ENCODE measurements at regions not wholly inside any gene's neighbourhood (a gene's known extent, or its start where the extent isn't known, plus 50 kb on each side); places are given as distances from the start of the nearest gene placed in this dataset.

DNA sequence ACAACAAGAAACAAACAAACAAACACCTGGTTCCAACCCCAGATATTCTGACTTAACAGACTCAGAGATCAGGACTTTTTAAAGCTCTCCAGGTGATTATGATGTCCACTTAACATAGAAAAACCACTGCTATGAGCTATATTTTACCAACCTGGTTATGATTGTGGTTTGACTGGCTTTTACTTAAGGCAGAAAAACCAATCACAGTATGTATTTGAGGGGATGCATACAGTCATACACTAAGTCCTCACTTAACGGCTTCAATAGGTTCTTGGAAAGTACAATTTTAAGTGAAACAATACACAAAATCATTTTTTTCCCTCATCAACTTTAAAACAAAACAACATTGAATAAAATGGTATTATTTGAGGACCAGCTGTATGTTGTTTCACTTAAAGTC is 393.6 kb downstream of the ZEB2 start:
- no peak overlapping the region for H3K27ac ChIP-seq (ENCODE audit: low read length)
- DNase-seq (no peak), ATAC-seq (no peak)
- H3K9me2 ChIP-seq (replicated peaks; ENCODE audit: low read length) = no peaks in the 10 kb centered on the region
- no peaks in the 10 kb centered on the region for H3K79me2 ChIP-seq (ENCODE audit: low read length)
- no peaks in the 10 kb centered on the region for H3K36me3 ChIP-seq (ENCODE audit: low read depth, low read length)
- ChIA-PET CTCF (no interaction called here), POLR2A (ENCODE audit: unreplicated experiment) (no interaction called here)
- no peaks in the 10 kb centered on the region for H3K27me3 ChIP-seq (ENCODE audit: low read length)
- no peaks in the 10 kb centered on the region for H4K20me1 ChIP-seq (ENCODE audit: low read length)
- no peaks in the 10 kb centered on the region for H3K9me3 ChIP-seq (ENCODE audit: low read length)
- H3K4me1 ChIP-seq (ENCODE audit: insufficient read depth, low read length) = peaks cover 7% of the 10 kb centered on the region
- no peak overlapping the region for H2AFZ ChIP-seq (ENCODE audit: low read length)
- no peak overlapping the region for H3K4me3 ChIP-seq (ENCODE audit: low read length)
- intact Hi-C loops (cut with micrococcal nuclease) = no loop called here
- no peak overlapping the region for H3K4me2 ChIP-seq (ENCODE audit: low read length)
- no peaks in the 10 kb centered on the region for H3F3A ChIP-seq (ENCODE audit: low read length, unreplicated experiment)
- H3K9ac ChIP-seq (ENCODE audit: low read length) = no peak overlapping the region
- TF ChIP-seq EZH2phosphoT487 (IDR thresholded peaks at IDR 0.05; ENCODE audit: borderline replicate concordance, low read length) = no peak
- TF ChIP-seq EZH2 (IDR thresholded peaks at IDR 0.05; ENCODE audit: low read length, unreplicated experiment) = no peak
- TF ChIP-seq, protein P1, sequence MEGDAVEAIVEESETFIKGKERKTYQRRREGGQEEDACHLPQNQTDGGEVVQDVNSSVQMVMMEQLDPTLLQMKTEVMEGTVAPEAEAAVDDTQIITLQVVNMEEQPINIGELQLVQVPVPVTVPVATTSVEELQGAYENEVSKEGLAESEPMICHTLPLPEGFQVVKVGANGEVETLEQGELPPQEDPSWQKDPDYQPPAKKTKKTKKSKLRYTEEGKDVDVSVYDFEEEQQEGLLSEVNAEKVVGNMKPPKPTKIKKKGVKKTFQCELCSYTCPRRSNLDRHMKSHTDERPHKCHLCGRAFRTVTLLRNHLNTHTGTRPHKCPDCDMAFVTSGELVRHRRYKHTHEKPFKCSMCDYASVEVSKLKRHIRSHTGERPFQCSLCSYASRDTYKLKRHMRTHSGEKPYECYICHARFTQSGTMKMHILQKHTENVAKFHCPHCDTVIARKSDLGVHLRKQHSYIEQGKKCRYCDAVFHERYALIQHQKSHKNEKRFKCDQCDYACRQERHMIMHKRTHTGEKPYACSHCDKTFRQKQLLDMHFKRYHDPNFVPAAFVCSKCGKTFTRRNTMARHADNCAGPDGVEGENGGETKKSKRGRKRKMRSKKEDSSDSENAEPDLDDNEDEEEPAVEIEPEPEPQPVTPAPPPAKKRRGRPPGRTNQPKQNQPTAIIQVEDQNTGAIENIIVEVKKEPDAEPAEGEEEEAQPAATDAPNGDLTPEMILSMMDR (conservative IDR thresholded peaks at IDR 0.05; ENCODE audit: low read depth, low read length) = no peak
- BruUV-seq (replicated peaks) = no TSS peak

DNA sequence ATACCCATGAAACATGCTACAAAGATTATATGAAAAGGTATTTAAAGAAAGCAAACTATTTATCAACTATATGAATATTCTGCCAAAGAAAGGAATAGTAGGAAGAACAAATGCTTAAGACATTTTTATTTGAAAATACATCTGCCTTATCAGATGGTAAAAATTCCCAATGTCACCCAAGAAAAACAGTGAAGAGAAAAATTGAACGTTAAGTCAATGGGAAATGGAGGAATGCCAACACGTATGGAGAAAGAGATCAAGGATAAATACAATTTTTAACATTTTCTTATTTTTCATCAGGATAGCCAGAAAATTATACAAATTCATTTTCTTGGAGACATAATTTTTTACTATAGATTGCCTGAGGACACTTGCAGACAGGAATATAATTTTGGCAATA is 394.2 kb downstream of the ZEB2 start:
- Histone ChIP-seq H4K20me1 (ENCODE audit: low read length) (no peaks in the 10 kb centered on the region), H3K9ac (ENCODE audit: low read length) (no peak overlapping the region), H3K36me3 (ENCODE audit: low read depth, low read length) (no peaks in the 10 kb centered on the region), H3F3A (ENCODE audit: low read length, unreplicated experiment) (no peaks in the 10 kb centered on the region), H3K27me3 (ENCODE audit: low read length) (no peaks in the 10 kb centered on the region), H2AFZ (ENCODE audit: low read length) (no peak overlapping the region), H3K4me1 (ENCODE audit: insufficient read depth, low read length) (peaks cover 3% of the 10 kb centered on the region; the same call in 1 of the 2 replicates), H3K4me2 (ENCODE audit: low read length) (no peak overlapping the region), H3K27ac (ENCODE audit: low read length) (no peak overlapping the region), H3K9me3 (ENCODE audit: low read length) (no peaks in the 10 kb centered on the region), H3K4me3 (ENCODE audit: low read length) (no peak overlapping the region), H3K79me2 (ENCODE audit: low read length) (no peaks in the 10 kb centered on the region), H3K9me2 (replicated peaks; ENCODE audit: low read length) (no peaks in the 10 kb centered on the region)
- no peak for DNase-seq
- ATAC-seq = no peak
- CTCF ChIA-PET = no interaction called here
- intact Hi-C loops (cut with micrococcal nuclease) = no loop called here
- POLR2A ChIA-PET (ENCODE audit: unreplicated experiment) = no interaction called here
- TF ChIP-seq EZH2 (IDR thresholded peaks at IDR 0.05; ENCODE audit: low read length, unreplicated experiment) (no peak), EZH2phosphoT487 (IDR thresholded peaks at IDR 0.05; ENCODE audit: borderline replicate concordance, low read length) (no peak)
- TF ChIP-seq, protein P1 (conservative IDR thresholded peaks at IDR 0.05; ENCODE audit: low read depth, low read length) = no peak
- no TSS peak for BruUV-seq (replicated peaks)

DNA sequence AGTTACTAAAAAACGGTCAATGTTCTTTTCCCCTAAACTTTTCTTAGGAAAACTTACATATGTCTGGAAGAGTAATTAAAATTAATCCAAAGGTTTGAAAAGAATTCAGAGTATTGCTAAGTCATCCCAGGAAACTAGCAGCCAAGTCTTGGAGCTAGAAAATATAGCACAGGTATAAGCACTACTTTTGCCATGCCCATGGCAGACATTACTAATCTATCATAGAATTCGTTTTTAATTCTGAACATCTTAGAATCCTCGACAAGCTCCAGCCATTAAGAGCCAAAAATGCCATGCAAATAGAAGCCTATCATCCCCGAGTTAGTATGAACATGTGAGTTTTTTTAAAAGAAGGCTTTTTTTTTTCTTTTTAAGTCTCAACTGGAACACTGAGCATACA is 395.0 kb downstream of the ZEB2 start:
- ChIA-PET CTCF (no interaction called here), POLR2A (ENCODE audit: unreplicated experiment) (no interaction called here)
- Histone ChIP-seq H3K79me2 (ENCODE audit: low read length) (no peaks in the 10 kb centered on the region), H3K4me2 (ENCODE audit: low read length) (no peak overlapping the region), H3F3A (ENCODE audit: low read length, unreplicated experiment) (no peaks in the 10 kb centered on the region), H3K9ac (ENCODE audit: low read length) (no peak overlapping the region), H2AFZ (ENCODE audit: low read length) (no peak overlapping the region), H3K4me1 (ENCODE audit: insufficient read depth, low read length) (no peaks in the 10 kb centered on the region), H4K20me1 (ENCODE audit: low read length) (no peaks in the 10 kb centered on the region), H3K36me3 (ENCODE audit: low read depth, low read length) (no peaks in the 10 kb centered on the region), H3K4me3 (ENCODE audit: low read length) (no peak overlapping the region), H3K9me2 (replicated peaks; ENCODE audit: low read length) (no peaks in the 10 kb centered on the region), H3K27ac (ENCODE audit: low read length) (no peak overlapping the region), H3K9me3 (ENCODE audit: low read length) (no peaks in the 10 kb centered on the region), H3K27me3 (ENCODE audit: low read length) (no peaks in the 10 kb centered on the region)
- ATAC-seq (no peak), DNase-seq (no peak)
- intact Hi-C loops (cut with micrococcal nuclease) = no loop called here
- TF ChIP-seq, protein P1 (conservative IDR thresholded peaks at IDR 0.05; ENCODE audit: low read depth, low read length) = no peak
- TF ChIP-seq EZH2 (IDR thresholded peaks at IDR 0.05; ENCODE audit: low read length, unreplicated experiment) (no peak), EZH2phosphoT487 (IDR thresholded peaks at IDR 0.05; ENCODE audit: borderline replicate concordance, low read length) (no peak)
- BruUV-seq (replicated peaks) = no TSS peak

Data from PC-3 (cell line).